ENCODE measurements at regions not wholly inside any gene's neighbourhood (a gene's known extent, or its start where the extent isn't known, plus 50 kb on each side); places are given as distances from the start of the nearest gene placed in this dataset.

- intact Hi-C loops (cut with DNase I; ENCODE audit: low total_unique reads) (no loop called here), in situ Hi-C loops (cut with MboI; ENCODE audit: low sequenced_read_pairs in 4 of 4) (no loop called here)
- Histone ChIP-seq H3K4me1 (no peaks in the 10 kb centered on the region), H3K27me3 (no peaks in the 10 kb centered on the region), H3K36me3 (no peaks in the 10 kb centered on the region), H3K9me3 (no peaks in the 10 kb centered on the region), H3K27ac (no peak overlapping the region), H3K4me3 (no peak overlapping the region)
- no peak for DNase-seq
- ATAC-seq, result no peak
- TF ChIP-seq POLR2A (IDR thresholded peaks at IDR 0.05) (no peak), CTCF (IDR thresholded peaks at IDR 0.05 in 4 of 5, conservative IDR thresholded peaks at IDR 0.05 in 1 of 5) (no peak)
These were observed 340.7 kb upstream of the SLIT2 start for GRCh38 chr4:19910861-19911525.

GRCh38 chr4:19905024-19905423 is 346.7 kb upstream of the SLIT2 start:
- Histone ChIP-seq H3K4me3 (no peak overlapping the region), H3K9me3 (no peaks in the 10 kb centered on the region), H3K36me3 (no peaks in the 10 kb centered on the region), H3K27ac (no peak overlapping the region), H3K4me1 (no peaks in the 10 kb centered on the region), H3K27me3 (no peaks in the 10 kb centered on the region)
- ATAC-seq (no peak), DNase-seq (no peak)
- intact Hi-C loops (cut with DNase I; ENCODE audit: low total_unique reads) (no loop called here), in situ Hi-C loops (cut with MboI; ENCODE audit: low sequenced_read_pairs in 4 of 4) (no loop called here)
- TF ChIP-seq CTCF (IDR thresholded peaks at IDR 0.05 in 4 of 5, conservative IDR thresholded peaks at IDR 0.05 in 1 of 5) (no peak), POLR2A (IDR thresholded peaks at IDR 0.05) (no peak)

- Histone ChIP-seq H3K4me1 (no peaks in the 10 kb centered on the region), H3K27me3 (no peaks in the 10 kb centered on the region), H3K36me3 (no peaks in the 10 kb centered on the region), H3K9me3 (no peaks in the 10 kb centered on the region), H3K27ac (no peak overlapping the region), H3K4me3 (no peak overlapping the region)
- no peak for TF ChIP-seq CTCF (IDR thresholded peaks at IDR 0.05 in 4 of 5, conservative IDR thresholded peaks at IDR 0.05 in 1 of 5)
- TF ChIP-seq POLR2A (IDR thresholded peaks at IDR 0.05), result no peak
- intact Hi-C loops (cut with DNase I; ENCODE audit: low total_unique reads), result no loop called here
- in situ Hi-C loops (cut with MboI; ENCODE audit: low sequenced_read_pairs in 4 of 4), result no loop called here
- ATAC-seq (no peak), DNase-seq (no peak)
These were observed 363.1 kb upstream of the SLIT2 start for GRCh38 chr4:19888587-19888986.

- no peak for ATAC-seq
- in situ Hi-C loops (cut with MboI; ENCODE audit: low sequenced_read_pairs in 4 of 4), result no loop called here
- Histone ChIP-seq H3K4me1 (no peaks in the 10 kb centered on the region), H3K9me3 (no peaks in the 10 kb centered on the region), H3K27me3 (no peaks in the 10 kb centered on the region), H3K27ac (no peak overlapping the region), H3K4me3 (no peak overlapping the region), H3K36me3 (no peaks in the 10 kb centered on the region)
- intact Hi-C loops (cut with DNase I; ENCODE audit: low total_unique reads), result no loop called here
- no peak for TF ChIP-seq CTCF (IDR thresholded peaks at IDR 0.05 in 4 of 5, conservative IDR thresholded peaks at IDR 0.05 in 1 of 5)
- no peak for DNase-seq
These were observed 367.9 kb upstream of the SLIT2 start for GRCh38 chr4:19883841-19884240.

- H3K4me1 ChIP-seq, result no peaks in the 10 kb centered on the region
- intact Hi-C loops (cut with DNase I; ENCODE audit: low total_unique reads), result no loop called here
- TF ChIP-seq CTCF (IDR thresholded peaks at IDR 0.05 in 4 of 5, conservative IDR thresholded peaks at IDR 0.05 in 1 of 5) (no peak), POLR2A (IDR thresholded peaks at IDR 0.05) (no peak)
- H3K4me3 ChIP-seq, result no peak overlapping the region
- in situ Hi-C loops (cut with MboI; ENCODE audit: low sequenced_read_pairs in 4 of 4), result no loop called here
- ATAC-seq (no peak), DNase-seq (no peak)
- no peaks in the 10 kb centered on the region for H3K9me3 ChIP-seq
- no peaks in the 10 kb centered on the region for H3K36me3 ChIP-seq
- no peaks in the 10 kb centered on the region for H3K27me3 ChIP-seq
- H3K27ac ChIP-seq, result no peak overlapping the region
These were observed 371.5 kb upstream of the SLIT2 start for GRCh38 chr4:19880206-19880605.

All from gastrocnemius medialis (tissue), 4 donors.